ENCODE measurements at regions not wholly inside any gene's neighbourhood (a gene's known extent, or its start where the extent isn't known, plus 50 kb on each side); places are given as distances from the start of the nearest gene placed in this dataset.

GRCh38 chr21:15421441-15421881, 308.3 kb upstream of the USP25 start:
- in situ Hi-C loops (cut with HindIII; ENCODE audit: low sequenced_read_pairs) = no loop called here

GRCh38 chr21:15421947-15422346, 307.8 kb upstream of the USP25 start:
- in situ Hi-C loops (cut with HindIII; ENCODE audit: low sequenced_read_pairs) = no loop called here

GRCh38 chr21:15422783-15423182, 307.0 kb upstream of the USP25 start:
- in situ Hi-C loops (cut with HindIII; ENCODE audit: low sequenced_read_pairs) = no loop called here

DNA sequence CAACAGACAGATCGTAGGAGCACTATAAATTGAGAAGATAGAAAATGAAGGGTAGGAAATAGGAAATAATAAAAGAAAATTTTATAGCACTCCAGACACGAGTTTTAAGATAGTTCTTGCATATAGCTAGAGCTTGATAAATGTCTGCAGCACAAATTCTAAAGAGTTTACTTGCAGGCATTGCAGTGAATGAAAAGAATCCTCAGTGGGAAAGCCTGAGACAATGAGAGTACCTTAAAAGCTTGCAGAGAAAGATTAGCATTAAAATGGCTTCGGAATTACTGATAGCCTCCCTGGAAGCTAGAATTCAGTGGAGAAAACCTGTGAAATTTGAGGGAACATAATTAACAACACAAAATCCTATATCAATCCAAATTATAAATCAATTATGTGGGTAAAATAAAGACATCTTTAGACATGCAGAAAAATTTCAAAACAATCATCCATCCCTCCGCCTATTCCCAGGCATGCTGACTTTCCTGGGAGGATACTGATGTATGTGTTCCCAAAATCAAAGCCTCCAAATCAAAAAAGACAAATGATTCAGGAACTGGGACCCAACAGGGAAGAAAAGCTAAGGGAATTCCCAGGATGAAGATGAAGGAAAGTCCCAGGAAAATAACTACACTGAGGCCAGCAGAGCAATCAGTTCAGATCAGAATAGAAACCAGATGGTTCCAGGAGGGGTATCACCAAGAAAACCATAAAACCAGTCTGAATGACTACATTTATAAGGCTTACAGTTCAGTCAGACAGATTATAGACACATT, 305.9 kb upstream of the USP25 start:
- in situ Hi-C loops (cut with HindIII; ENCODE audit: low sequenced_read_pairs) = no loop called here

DNA sequence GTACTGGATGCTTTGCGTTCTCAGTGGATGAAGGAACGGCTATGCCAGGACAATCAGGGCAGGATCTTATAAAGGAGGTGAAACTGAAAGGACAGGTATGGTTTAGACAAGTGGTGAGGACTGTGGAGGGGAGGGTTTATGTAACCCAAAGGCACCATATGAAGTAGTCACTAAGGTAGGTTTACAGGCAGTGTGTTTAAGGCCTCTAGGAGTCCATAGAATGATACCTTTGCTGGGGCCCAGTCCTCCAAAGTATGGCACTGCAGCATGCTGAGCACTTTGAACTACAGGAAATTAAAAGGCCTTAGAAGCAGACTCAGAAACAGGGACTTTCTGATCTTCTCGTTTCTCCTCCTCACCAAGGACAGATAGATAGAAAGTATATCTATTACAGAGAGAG, 304.7 kb upstream of the USP25 start:
- in situ Hi-C loops (cut with HindIII; ENCODE audit: low sequenced_read_pairs) = no loop called here

DNA sequence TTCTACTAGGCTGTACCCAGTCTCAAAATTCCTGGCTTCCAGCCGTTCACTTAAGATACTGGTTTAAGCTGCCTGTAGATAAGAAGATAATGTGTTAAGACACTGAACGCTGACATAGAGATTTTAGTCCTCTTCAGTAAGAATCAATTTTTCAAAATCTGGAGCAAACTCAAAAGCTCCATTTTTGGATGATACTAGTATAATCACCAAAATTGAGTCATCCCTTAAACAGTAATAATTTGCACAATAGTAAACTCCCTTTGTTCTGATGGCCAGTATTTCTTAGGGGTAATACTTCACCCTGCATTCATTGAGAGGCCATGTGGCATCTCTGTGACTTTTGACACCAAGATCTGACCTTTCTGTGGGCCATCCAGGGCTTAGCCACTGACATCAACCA, 299.8 kb upstream of the USP25 start:
- in situ Hi-C loops (cut with HindIII; ENCODE audit: low sequenced_read_pairs) = no loop called here

DNA sequence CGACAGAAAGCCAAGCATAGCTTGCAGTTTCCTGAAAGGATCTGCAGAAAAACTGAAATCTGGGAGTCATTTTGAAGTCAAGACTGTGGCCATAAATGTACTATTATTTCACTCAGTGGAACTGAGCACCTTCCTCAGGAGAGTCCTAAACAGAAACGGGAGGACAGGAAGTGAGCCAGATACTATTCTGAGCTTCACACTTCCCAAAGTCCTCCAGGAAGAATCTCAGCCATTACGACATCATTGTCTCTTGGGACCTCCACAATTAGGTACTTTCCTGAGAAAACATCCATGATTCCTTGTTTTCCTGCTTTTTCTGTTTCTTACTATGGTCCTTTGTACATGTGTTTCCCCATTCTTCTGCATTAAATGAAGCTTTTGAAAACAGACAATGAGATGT, 299.2 kb upstream of the USP25 start:
- in situ Hi-C loops (cut with HindIII; ENCODE audit: low sequenced_read_pairs) = no loop called here

DNA sequence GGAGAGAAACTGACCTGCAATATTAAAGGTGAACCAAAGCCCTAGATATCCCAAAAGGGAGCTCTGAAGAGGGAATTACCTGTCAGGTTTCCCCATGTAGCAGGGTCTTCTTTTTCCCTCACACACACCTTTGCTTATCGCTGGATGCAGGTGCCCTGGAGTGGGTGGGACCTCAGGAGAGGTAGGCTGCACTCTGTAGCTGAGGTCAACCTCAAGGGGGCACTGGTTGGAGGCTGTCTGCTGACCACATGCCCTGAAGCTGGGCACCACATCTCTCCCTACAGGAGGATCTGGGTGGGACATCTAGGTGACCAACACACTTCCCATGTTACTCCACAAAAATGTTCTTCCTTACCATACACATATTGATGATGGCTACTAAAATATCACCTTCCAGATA, 298.7 kb upstream of the USP25 start:
- in situ Hi-C loops (cut with HindIII; ENCODE audit: low sequenced_read_pairs) = no loop called here

- in situ Hi-C loops (cut with HindIII; ENCODE audit: low sequenced_read_pairs) = no loop called here
These were observed 296.7 kb upstream of the USP25 start for GRCh38 chr21:15433091-15433490.

DNA sequence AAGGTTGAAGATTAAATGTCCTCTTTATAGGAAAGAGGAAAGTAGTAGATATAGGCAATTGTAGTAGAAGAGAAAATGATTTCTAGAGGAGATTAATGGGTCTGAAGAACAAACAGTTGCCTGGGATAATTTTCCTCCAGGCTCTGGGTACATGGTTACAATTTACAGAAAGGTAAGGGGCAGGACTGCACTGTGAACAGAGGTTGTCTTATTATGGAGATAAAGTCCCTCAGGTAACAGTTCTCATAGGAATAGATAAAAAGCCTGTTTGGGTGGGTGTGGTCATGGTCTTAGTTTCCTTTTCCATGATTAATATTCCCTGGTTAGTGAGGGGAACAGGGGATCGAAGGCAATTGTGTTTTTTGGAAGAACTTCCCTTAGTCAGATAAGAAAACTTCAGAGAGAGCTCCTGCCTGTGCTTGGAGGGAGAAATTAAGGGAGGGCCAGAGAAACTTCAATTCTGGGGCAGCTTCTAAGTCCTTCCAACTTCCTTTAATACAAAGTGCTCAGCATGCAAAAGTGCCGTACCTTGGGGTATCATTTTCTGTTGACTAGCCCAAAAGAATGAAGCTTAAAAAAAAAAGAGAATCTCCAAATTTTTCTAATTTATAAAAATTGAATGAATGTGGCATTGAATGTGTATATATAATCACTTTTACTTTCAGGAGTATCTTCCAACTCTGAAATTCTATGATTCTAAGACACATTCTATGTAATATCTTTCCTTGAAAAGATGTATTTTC, 295.4 kb upstream of the USP25 start:
- in situ Hi-C loops (cut with HindIII; ENCODE audit: low sequenced_read_pairs) = no loop called here

DNA sequence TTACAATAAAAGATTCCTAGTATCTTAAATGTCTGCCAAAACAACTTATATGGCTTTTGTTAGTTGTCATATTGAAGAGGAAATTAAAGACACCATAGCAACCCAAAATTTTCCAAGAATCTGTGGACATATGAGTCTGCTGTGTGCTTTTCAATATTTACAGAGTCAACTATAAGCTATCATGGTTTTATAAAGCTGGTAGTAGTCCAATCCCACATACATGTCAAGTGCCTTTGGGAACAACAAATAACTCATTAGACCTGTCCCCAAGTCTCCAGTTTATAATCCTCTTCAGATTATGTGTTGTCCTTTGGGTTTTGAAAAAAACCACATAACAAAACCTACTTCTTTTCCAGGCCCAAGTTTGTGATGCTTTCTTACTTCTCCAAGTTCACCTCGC, 293.8 kb upstream of the USP25 start:
- in situ Hi-C loops (cut with HindIII; ENCODE audit: low sequenced_read_pairs) = no loop called here

DNA sequence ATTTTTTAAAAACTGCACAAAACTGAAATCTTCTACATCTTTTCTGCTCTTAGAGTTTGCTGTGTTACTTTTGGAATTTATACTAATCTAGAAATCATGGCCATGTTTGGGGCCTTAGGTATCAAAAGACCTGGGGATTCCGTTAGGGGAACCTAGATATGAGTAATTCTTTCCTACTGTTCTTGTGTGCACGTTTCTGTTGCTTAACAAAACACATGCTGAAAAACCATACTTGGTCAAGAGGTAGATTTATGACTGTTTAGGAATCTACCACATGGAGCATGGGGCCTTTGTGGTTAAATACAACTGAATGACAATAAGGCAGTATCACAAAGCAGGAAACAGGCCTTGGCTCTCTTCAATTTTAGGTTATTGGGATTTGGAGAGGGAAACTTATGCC, 291.9 kb upstream of the USP25 start:
- in situ Hi-C loops (cut with HindIII; ENCODE audit: low sequenced_read_pairs) = no loop called here

GRCh38 chr21:15439726-15440125, 290.1 kb upstream of the USP25 start:
- in situ Hi-C loops (cut with HindIII; ENCODE audit: low sequenced_read_pairs) = no loop called here

GRCh38 chr21:15441060-15441493, 288.7 kb upstream of the USP25 start:
- in situ Hi-C loops (cut with HindIII; ENCODE audit: low sequenced_read_pairs) = no loop called here

DNA sequence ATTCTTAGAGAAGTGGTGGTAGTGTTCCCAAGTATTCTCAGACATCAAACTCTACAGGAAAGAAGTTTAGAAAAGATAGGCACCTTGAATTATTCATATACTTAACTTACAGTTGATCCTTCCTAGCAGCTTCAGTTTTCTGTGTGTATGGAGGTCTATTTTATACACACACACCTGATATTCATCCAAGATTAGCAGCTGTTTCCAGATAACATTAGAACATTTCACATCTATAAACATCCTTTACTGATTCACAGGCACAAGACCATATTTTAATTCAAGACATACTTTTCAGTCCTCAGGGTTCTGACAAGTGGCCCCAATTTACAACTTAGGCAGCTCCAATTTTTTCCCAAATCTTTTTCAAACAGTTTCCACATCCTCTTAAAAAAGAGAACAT, 287.8 kb upstream of the USP25 start:
- in situ Hi-C loops (cut with HindIII; ENCODE audit: low sequenced_read_pairs) = no loop called here

- in situ Hi-C loops (cut with HindIII; ENCODE audit: low sequenced_read_pairs) = no loop called here
These were observed 286.9 kb upstream of the USP25 start for GRCh38 chr21:15442743-15443469.

DNA sequence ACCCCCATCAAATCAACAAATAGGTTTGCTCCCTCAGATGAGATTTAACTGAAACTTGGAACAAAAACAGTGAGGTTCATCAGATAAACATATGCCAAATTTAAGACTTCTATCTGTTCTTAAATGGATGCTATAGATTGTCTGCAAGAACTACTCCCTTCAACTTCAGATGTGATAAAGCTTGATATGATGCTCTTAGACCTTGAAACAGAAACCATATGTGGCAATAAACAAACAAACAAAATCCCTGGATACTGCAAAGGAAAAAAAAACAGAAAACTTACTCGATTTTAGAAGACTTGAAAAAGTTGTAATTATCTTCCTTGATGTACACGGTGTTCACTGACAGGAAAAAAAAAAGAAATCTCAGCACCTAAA, 286.1 kb upstream of the USP25 start:
- in situ Hi-C loops (cut with HindIII; ENCODE audit: low sequenced_read_pairs) = no loop called here

DNA sequence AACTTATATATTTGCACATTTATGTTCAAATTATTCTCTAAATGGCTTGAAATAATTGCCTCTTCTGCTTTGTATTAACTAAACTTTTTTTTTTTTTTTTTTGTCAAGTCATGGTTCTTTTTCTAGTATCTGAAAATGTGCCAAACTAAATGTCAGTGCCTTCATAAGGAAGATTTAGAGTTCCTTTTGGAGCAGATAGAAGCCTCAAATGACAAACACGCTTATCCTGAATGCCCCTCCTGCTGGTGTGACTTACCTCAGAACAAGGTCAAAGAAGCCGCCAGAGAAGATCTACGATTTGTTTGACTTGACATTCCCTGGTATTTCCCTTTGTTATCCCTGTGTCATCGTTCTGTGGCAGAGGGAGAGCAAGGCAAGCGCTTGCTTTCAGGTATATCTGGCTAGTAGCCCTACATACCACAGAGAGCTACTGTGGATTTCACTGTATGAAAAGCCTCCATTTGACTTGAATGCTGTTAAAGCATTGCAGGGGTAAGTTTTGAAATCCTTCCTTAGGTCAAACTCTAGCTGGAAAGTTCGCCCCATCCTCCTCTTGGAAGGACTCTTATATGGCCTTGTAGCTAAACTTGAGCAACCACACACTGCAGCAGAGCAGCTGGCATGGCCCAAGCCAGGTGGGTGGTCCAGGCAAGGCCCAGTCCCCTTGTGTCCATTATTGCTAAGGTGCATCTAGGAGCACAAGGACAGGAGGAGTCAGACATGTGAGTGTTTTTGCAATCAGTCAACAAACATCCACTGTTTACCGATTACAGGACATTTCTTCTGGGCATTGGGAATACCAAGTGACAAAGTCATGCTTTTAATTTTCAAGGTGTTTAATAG, 285.4 kb upstream of the USP25 start:
- in situ Hi-C loops (cut with HindIII; ENCODE audit: low sequenced_read_pairs) = no loop called here

DNA sequence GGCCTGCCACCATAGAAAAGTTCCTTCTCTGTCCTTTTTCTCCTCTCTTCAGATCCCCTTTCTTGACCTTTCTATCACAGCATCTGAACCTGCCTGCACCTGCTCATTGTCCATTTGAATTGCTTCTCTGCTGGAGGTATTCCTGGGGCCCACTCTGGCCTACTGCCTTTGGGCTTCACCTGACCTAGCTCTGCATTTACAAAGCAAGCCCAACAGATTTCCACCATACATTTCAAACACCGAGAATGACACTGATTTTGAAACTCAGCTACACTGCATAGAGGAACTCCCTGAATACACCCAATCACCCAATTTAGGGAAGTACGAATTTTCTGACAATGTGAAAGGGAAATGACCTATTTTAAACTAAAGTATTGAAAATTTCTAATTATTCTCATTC, 284.5 kb upstream of the USP25 start:
- in situ Hi-C loops (cut with HindIII; ENCODE audit: low sequenced_read_pairs) = no loop called here

DNA sequence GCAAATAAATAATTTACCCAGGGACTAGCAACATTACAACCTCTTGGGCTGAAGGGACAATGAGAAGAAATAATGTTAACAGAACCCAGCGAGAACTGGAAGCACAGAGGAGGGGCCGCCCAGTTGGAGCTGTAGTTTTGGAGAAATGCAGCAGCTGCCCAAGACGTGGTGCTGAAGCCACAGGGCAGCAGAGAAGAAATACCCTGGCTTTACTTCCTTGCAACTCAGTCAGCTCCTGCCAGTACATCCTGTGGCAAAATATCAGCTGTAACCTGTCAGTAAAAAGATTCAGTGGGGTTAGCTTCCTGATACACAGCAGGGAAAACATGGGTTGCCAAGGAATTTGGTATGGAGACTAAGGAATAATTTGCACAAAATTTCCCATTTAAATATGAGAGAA, 283.6 kb upstream of the USP25 start:
- in situ Hi-C loops (cut with HindIII; ENCODE audit: low sequenced_read_pairs) = no loop called here

- in situ Hi-C loops (cut with HindIII; ENCODE audit: low sequenced_read_pairs) = no loop called here
These were observed 280.2 kb upstream of the USP25 start for GRCh38 chr21:15449556-15449955.
